ENCODE measurements at regions not wholly inside any gene's neighbourhood (a gene's known extent, or its start where the extent isn't known, plus 50 kb on each side); places are given as distances from the start of the nearest gene placed in this dataset.
"Not testable (repeated sequence)": the region's sequence is repeated elsewhere in the genome, so short reads cannot be mapped to it uniquely, and the experiment has no call there.

GRCh38 chr16:61148930-61149329, 887.3 kb downstream of the CDH8 start:
- no peak for TF ChIP-seq CTCF (IDR thresholded peaks at IDR 0.05; ENCODE audit: borderline replicate concordance, insufficient read depth, low read depth, low read length)
- no peak overlapping the region for H3K4me3 ChIP-seq (ENCODE audit: low read depth, low read length)

GRCh38 chr16:61146429-61146828, 889.8 kb downstream of the CDH8 start:
- H3K4me3 ChIP-seq (ENCODE audit: low read depth, low read length) = no peak overlapping the region
- no peak for TF ChIP-seq CTCF (IDR thresholded peaks at IDR 0.05; ENCODE audit: borderline replicate concordance, insufficient read depth, low read depth, low read length)

- no peak for TF ChIP-seq CTCF (IDR thresholded peaks at IDR 0.05; ENCODE audit: borderline replicate concordance, insufficient read depth, low read depth, low read length)
- H3K4me3 ChIP-seq (ENCODE audit: low read depth, low read length) = no peak overlapping the region
Observed at GRCh38 chr16:61131447-61131846, 904.8 kb downstream of the CDH8 start.

DNA sequence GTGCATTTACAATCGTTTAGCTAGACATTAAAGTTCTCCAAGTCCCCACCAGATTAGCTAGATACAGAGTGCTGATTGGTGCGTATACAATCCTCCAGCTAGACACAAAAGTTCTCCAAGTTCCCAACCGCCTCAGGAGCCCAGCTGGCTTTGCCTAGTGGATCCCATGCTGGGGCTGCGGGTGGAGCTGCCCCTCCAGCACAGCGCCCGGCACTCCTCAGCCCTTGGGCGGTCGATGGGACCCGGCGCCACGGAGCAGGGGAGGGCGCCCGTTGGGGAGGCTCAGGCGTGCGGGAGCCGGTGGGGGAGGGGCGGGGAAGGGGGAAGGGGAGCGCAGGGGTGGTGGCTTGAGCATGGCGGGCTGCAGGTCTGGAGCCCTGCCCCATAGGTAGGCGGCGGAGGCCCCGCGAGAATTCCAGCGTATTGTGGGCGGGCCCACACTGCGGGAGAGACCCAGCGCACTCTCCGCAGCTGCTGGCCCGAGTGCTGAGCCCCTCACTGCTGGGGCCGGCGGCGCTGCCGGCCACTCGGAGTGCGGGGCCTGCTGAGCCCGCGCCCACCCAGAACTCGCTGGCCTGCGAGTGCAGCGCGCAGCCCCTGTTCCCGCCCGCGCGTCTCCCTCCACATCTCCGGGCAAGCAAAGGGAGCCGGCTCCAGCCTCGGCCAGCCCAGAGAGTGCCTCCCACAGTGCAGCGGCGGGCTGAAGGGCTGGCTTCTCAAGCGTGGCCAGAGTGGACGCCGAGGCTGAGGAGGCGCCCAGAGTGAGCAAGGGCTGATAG, 907.5 kb downstream of the CDH8 start:
- H3K4me3 ChIP-seq (ENCODE audit: low read depth, low read length) = no peak overlapping the region
- no peak for TF ChIP-seq CTCF (IDR thresholded peaks at IDR 0.05; ENCODE audit: borderline replicate concordance, insufficient read depth, low read depth, low read length)

DNA sequence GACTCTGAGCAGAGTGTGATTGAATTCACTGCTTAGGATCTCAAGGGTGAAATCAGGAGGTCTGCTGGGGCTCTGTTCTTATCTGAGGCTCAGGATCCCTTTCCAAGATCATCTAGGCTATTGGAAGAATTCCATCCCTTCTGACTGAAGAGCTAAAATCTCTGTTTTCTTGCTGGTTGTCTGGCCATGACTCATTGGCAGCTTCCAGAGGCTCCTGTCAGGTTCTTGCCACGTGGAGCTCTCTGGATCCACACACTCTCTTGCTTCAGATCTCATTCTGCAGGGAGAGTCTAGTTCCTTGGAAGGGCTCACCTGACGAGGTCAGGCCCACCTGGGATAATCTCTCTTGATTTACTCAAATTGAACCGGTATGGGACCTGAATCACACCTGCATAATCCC, 930.7 kb downstream of the CDH8 start:
- TF ChIP-seq CTCF (IDR thresholded peaks at IDR 0.05; ENCODE audit: borderline replicate concordance, insufficient read depth, low read depth, low read length) = no peak
- H3K4me3 ChIP-seq (ENCODE audit: low read depth, low read length) = no peak overlapping the region

DNA sequence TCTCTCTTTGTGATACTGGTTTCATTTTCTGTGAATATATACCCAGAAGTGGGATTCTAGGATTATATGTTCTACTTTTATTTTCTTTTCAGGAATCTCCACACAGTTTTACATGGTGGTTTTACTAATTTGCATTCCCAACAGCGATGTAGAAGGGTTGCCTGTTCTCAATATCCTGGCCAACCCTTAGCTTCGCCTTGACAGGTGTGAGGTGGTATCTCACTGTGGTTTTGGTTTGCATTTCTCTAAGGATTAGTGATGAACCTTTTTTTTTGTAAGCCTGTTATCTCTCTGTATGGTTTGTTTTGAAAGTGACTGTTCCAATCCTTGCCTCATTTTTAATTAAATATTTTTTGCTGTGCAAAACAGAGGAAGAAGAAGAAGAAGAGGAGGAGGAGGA, 937.7 kb downstream of the CDH8 start:
- TF ChIP-seq CTCF (IDR thresholded peaks at IDR 0.05; ENCODE audit: borderline replicate concordance, insufficient read depth, low read depth, low read length) = no peak
- no peak overlapping the region for H3K4me3 ChIP-seq (ENCODE audit: low read depth, low read length)

- not testable (repeated sequence) for H3K4me3 ChIP-seq (ENCODE audit: low read depth, low read length)
Observed at GRCh38 chr16:61091300-61091699, 944.9 kb downstream of the CDH8 start.
